ENCODE measurements at regions not wholly inside any gene's neighbourhood (a gene's known extent, or its start where the extent isn't known, plus 50 kb on each side); places are given as distances from the start of the nearest gene placed in this dataset.

DNA sequence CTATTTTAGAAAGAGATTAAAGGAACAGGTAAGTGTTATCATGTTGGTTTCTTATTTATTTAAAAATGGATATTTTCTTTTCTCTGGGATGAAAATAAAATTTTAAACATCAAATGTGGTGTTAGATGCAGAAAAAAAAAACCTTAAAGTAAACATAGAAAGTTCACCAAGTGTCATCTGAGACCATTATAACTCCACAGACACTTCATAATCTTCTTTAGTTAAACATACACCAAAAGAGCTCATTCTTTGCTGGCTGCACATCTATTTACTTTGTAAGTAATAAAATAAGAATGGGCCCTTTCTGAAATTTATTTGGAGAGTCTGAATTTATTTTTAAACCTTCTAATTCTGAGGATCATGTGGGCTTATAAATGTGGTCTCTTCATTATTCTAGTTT is 460.7 kb upstream of the CTSO start:
- TF ChIP-seq, protein P1, sequence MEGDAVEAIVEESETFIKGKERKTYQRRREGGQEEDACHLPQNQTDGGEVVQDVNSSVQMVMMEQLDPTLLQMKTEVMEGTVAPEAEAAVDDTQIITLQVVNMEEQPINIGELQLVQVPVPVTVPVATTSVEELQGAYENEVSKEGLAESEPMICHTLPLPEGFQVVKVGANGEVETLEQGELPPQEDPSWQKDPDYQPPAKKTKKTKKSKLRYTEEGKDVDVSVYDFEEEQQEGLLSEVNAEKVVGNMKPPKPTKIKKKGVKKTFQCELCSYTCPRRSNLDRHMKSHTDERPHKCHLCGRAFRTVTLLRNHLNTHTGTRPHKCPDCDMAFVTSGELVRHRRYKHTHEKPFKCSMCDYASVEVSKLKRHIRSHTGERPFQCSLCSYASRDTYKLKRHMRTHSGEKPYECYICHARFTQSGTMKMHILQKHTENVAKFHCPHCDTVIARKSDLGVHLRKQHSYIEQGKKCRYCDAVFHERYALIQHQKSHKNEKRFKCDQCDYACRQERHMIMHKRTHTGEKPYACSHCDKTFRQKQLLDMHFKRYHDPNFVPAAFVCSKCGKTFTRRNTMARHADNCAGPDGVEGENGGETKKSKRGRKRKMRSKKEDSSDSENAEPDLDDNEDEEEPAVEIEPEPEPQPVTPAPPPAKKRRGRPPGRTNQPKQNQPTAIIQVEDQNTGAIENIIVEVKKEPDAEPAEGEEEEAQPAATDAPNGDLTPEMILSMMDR (IDR thresholded peaks at IDR 0.05), result no peak
- no peak for TF ChIP-seq POLR2A (IDR thresholded peaks at IDR 0.05)
- H3K4me3 ChIP-seq, result no peak overlapping the region
- no peaks in the 10 kb centered on the region for H3K36me3 ChIP-seq (replicated peaks in 1 of 2; ENCODE audit: insufficient read depth in 1 of 2, low read depth in 2 of 2)
- H3K27ac ChIP-seq, result no peak overlapping the region
- H3K9me3 ChIP-seq, result no peaks in the 10 kb centered on the region
- intact Hi-C loops (cut with DNase I), result no loop called here
- H3K4me1 ChIP-seq, result no peaks in the 10 kb centered on the region
- no peak for ATAC-seq
- H3K27me3 ChIP-seq, result no peaks in the 10 kb centered on the region
- no peak for DNase-seq

DNA sequence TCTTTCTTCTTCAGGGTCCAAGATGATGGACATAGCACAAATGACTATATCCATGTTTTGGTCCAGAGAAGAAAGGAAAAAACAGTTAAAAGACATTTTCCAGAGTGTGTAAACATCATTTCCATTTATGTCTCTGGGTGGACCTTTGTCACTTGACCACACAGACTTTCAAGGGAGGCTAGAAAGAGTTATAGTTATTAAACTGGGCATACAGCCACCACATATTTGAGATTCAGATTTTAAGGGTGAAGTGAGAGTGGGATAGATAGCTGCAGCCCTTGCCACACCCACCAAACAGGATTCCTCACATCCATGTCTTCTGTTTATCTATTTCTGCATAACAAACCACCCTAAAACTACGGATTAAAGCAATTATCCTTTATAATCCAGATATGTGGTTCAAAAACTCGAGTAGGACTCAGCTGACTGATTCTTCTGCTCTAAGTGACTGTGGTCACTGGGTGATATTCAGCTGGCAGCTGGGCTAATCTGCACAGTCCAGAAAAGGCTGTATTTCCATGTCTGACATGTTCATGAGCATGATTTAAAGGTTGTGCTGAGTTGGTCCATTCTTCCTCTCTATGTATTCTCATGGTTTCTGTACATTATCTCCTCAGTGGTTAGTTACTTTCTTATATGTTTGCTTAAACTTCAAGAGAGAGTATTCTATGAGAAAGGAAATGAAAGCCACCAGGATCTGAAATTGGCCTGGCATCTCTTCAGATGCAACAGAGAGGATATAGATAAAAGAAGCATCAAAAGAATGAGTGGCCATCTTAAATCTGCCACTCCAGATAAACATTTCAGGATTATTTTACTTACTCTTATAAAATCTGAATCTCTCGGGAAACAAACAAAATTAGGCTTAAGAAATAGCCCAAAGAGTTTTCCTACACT is 459.8 kb upstream of the CTSO start:
- Histone ChIP-seq H3K27ac (no peak overlapping the region), H3K4me3 (no peak overlapping the region), H3K9me3 (no peaks in the 10 kb centered on the region), H3K36me3 (replicated peaks in 1 of 2; ENCODE audit: insufficient read depth in 1 of 2, low read depth in 2 of 2) (no peaks in the 10 kb centered on the region), H3K27me3 (no peaks in the 10 kb centered on the region), H3K4me1 (no peaks in the 10 kb centered on the region)
- 41 to 49% methylated on average over 3 of the region's 3 CpGs for WGBS, 2 donors
- intact Hi-C loops (cut with DNase I), result no loop called here
- no peak for TF ChIP-seq POLR2A (IDR thresholded peaks at IDR 0.05)
- TF ChIP-seq, protein P1 (IDR thresholded peaks at IDR 0.05), result no peak
- no peak for DNase-seq
- no peak for ATAC-seq

DNA sequence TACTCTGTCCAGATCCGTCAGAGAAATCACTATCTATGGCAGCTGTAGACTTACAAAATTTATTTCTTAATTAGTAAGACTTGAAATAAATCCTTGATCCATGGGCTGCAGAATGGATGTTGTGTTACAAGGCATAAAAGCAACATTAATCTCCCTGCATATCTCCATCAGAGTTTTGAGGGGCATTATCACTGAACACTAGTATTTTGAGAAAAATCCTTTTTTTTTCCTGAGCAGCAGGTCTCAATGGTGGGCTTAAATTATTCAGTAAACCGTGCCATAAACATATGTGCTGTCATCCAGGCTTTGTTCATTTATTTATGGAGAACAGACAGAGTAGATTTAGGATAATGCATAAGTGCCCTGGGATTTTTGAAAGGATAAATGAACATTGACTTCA is 457.9 kb upstream of the CTSO start:
- H3K4me1 ChIP-seq, result no peaks in the 10 kb centered on the region
- no peak overlapping the region for H3K4me3 ChIP-seq
- H3K27me3 ChIP-seq, result no peaks in the 10 kb centered on the region
- no peaks in the 10 kb centered on the region for H3K9me3 ChIP-seq
- intact Hi-C loops (cut with DNase I), result no loop called here
- H3K36me3 ChIP-seq (replicated peaks in 1 of 2; ENCODE audit: insufficient read depth in 1 of 2, low read depth in 2 of 2), result no peaks in the 10 kb centered on the region
- no peak for DNase-seq
- ATAC-seq, result no peak
- WGBS, 2 donors, result 44 to 58% methylated on average over 2 of the region's 2 CpGs
- H3K27ac ChIP-seq, result no peak overlapping the region
- TF ChIP-seq, protein P1 (IDR thresholded peaks at IDR 0.05), result no peak
- no peak for TF ChIP-seq POLR2A (IDR thresholded peaks at IDR 0.05)

DNA sequence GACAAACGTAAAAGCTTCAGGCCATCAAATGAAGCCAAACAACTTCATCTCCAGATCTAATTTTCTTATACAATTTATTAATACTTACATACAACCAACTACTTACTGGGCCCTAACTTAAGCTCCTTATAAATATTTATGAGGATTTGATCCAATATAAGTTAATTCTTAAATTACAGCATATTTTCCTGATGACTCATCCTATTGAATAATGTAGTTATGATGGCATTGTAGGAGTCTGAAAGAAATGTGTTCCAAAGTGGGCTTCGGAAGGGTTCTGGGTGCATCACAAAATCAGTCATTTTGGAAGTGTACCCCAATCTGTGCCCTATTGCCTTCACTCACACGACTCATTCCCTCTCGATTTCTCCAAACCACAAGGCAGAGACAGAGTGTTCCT is 455.1 kb upstream of the CTSO start:
- no peaks in the 10 kb centered on the region for H3K27me3 ChIP-seq
- WGBS, 2 donors, result 62 to 63% methylated on average over 4 of the region's 4 CpGs
- TF ChIP-seq, protein P1 (IDR thresholded peaks at IDR 0.05), result no peak
- no peaks in the 10 kb centered on the region for H3K36me3 ChIP-seq (replicated peaks in 1 of 2; ENCODE audit: insufficient read depth in 1 of 2, low read depth in 2 of 2)
- no peak overlapping the region for H3K27ac ChIP-seq
- intact Hi-C loops (cut with DNase I), result no loop called here
- H3K4me1 ChIP-seq, result no peaks in the 10 kb centered on the region
- ATAC-seq (no peak), DNase-seq (no peak)
- H3K9me3 ChIP-seq, result no peaks in the 10 kb centered on the region
- no peak overlapping the region for H3K4me3 ChIP-seq

DNA sequence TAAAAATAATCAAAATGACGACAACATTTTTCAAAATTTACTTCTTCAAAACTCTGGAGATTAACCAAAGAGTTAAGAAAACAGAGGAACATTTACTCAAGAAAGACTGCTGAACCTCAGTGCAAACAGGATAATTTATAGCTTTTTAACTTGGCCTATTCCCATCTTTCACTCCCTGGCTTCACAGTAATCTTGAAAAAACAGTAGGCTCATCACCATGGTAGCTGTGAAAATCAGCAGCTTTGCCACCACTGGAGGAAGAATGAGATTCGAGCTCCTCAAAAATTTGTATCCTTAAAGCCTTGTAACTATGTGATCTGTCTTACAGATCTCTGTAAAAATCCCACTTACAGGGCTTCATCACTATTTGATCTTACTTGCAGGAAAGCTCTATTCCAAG is 447.7 kb upstream of the CTSO start:
- Histone ChIP-seq H3K4me3 (no peak overlapping the region), H3K27ac (no peak overlapping the region), H3K27me3 (no peaks in the 10 kb centered on the region), H3K36me3 (replicated peaks in 1 of 2; ENCODE audit: insufficient read depth in 1 of 2, low read depth in 2 of 2) (no peaks in the 10 kb centered on the region), H3K4me1 (no peaks in the 10 kb centered on the region), H3K9me3 (no peaks in the 10 kb centered on the region)
- DNase-seq (no peak), ATAC-seq (no peak)
- intact Hi-C loops (cut with DNase I), result no loop called here
- no peak for TF ChIP-seq POLR2A (IDR thresholded peaks at IDR 0.05)
- TF ChIP-seq, protein P1 (IDR thresholded peaks at IDR 0.05), result no peak
- 14 to 15% methylated on average over 2 of the region's 2 CpGs for WGBS, 2 donors

Data from body of pancreas (tissue), 4 donors.